K562 (cell line): ENCODE measurements at regions not wholly inside any gene's neighbourhood (a gene's known extent, or its start where the extent isn't known, plus 50 kb on each side); places are given as distances from the start of the nearest gene placed in this dataset.

ENCODE experiments used
- ATAC-seq: fragments of 200-7000 bp; cut with Tn5 transposase; 3 replicates; pipeline ENCODE4 v1.9.1; 2020; ENCODE audit warnings: moderate library complexity
- BruUV-seq: library from RNA; stranded (reverse); fragments of 400-500 nt; replicated peaks from 2 replicates; lab custom pipeline; 2021; lab: Mats Ljungman, UMichigan
- CTCF ChIA-PET: fragments of 300-600 bp; formaldehyde crosslinking; extraction: SDS; loops from one replicate; lab custom pipeline; 2021; ENCODE audit warnings: low intra/inter-chr PET ratio; lab: Yijun Ruan, JAX
- POLR2A ChIA-PET: fragments of 300-600, 350-650 bp; sonication (Branson Sonifier 250); formaldehyde crosslinking; extraction: SDS; loops from one replicate; lab custom pipeline; 2021; ENCODE audit warnings: antibody characterized with exemption, inconsistent platforms; lab: Yijun Ruan, JAX
- DNase-seq, 4 experiments: peaks; one replicate each; pipeline versions ENCODE4 v3.0.0 to v3.0.0-alpha.2; 2011 to 2018; ENCODE audit warnings: low spot score in 3 of 4, mixed read lengths in 3 of 4; ENCODE audit errors: extremely low read depth in 1 of 4
- FAIRE-seq: peaks from 2 replicates; lab custom pipeline; 2011; peaks lifted over from hg19 to GRCh38; lab: Jason Lieb, UNC
- H2AFZ ChIP-seq: 2 replicates; pipeline ENCODE4 v1.6.0; 2011; ENCODE audit warnings: low read depth, low read length, control low read depth, inconsistent platforms
- H3K27ac ChIP-seq: fragments of 200-600 bp; 3 replicates; pipeline ENCODE4 v1.8.0; 2011; ENCODE audit warnings: low read depth, mild to moderate bottlenecking, control low read depth, inconsistent platforms, low read length, moderate library complexity, mixed read lengths; ENCODE audit errors: extremely low read depth
- H3K27me3 ChIP-seq, 2 experiments: fragments of 300-600 bp in 1 of 2; 2 replicates in 1 of 2; 3 replicates in 1 of 2; pipeline versions ENCODE4 v1.6.0 to v1.8.0; 2011; ENCODE audit warnings: inconsistent platforms in 2 of 2, low read length in 2 of 2, mild to moderate bottlenecking in 1 of 2, mixed read lengths in 1 of 2, moderate library complexity in 1 of 2; ENCODE audit not compliant: control insufficient read depth in 2 of 2, insufficient read depth in 2 of 2
- H3K36me3 ChIP-seq: fragments of 300-600 bp; 3 replicates; pipeline ENCODE4 v1.8.0; 2011; ENCODE audit warnings: mild to moderate bottlenecking, low read length, inconsistent platforms; ENCODE audit not compliant: control insufficient read depth, insufficient read depth
- H3K4me1 ChIP-seq, 2 experiments: fragments of 200-600 bp in 1 of 2; replicated peaks in 1 of 2; 2 replicates in 1 of 2; 3 replicates in 1 of 2; pipeline versions ENCODE4 v1.5.1 to v1.8.0; 2011; ENCODE audit warnings: inconsistent platforms in 2 of 2, low read length in 2 of 2, mild to moderate bottlenecking in 1 of 2, mixed read lengths in 1 of 2, moderate library complexity in 1 of 2; ENCODE audit not compliant: control insufficient read depth in 2 of 2, insufficient read depth in 2 of 2
- H3K4me2 ChIP-seq: 2 replicates; pipeline ENCODE4 v1.6.1; 2011; ENCODE audit warnings: low read length, control low read depth, inconsistent platforms, mixed read lengths; ENCODE audit not compliant: insufficient read depth
- H3K4me3 ChIP-seq: fragments of 200-600 bp; sonication (generic), shearing (Covaris generic); 2 replicates; pipeline ENCODE4 v1.5.1; 2016; ENCODE audit warnings: control low read depth, inconsistent platforms
- H3K79me2 ChIP-seq: fragments of 200-600 bp; 3 replicates; pipeline ENCODE4 v1.8.0; 2011; ENCODE audit warnings: low read length, inconsistent platforms; ENCODE audit not compliant: control insufficient read depth, insufficient read depth
- H3K9ac ChIP-seq, 2 experiments: 2 replicates each; pipeline versions ENCODE4 v1.6.0 to v1.6.1; 2011; ENCODE audit warnings: low read depth in 2 of 2, low read length in 2 of 2, control low read depth in 1 of 2, inconsistent platforms in 1 of 2, mild to moderate bottlenecking in 1 of 2, mixed read lengths in 1 of 2; ENCODE audit not compliant: insufficient read depth in 1 of 2
- H3K9me1 ChIP-seq: one replicate; pipeline ENCODE4 v1.6.0; 2011; ENCODE audit warnings: inconsistent platforms, mild to moderate bottlenecking, low read length, moderate library complexity; ENCODE audit not compliant: control insufficient read depth, insufficient read depth
- H3K9me3 ChIP-seq: replicated peaks from 2 replicates; pipeline ENCODE4 v1.5.1; 2011; ENCODE audit warnings: low read depth, low read length, inconsistent platforms; ENCODE audit not compliant: control insufficient read depth, insufficient read depth
- H4K20me1 ChIP-seq: replicated peaks from 2 replicates; pipeline ENCODE4 v1.6.1; 2011; ENCODE audit warnings: low read length, inconsistent platforms, mixed read lengths; ENCODE audit not compliant: control insufficient read depth, insufficient read depth
- CHCHD3 ChIP-seq: fragments of 250-450 bp; sonication (Bioruptor Pico); IDR thresholded peaks from 2 replicates; pipeline ENCODE4 v2.1.2; 2022; ENCODE audit warnings: mild to moderate bottlenecking
- CHD1 ChIP-seq: fragments of 200-600 bp; sonication (generic); IDR thresholded peaks from one replicate; pipeline ENCODE4 v1.6.1; 2012; ENCODE audit warnings: mild to moderate bottlenecking, moderate library complexity, low read length, inconsistent platforms
- CSDE1 ChIP-seq, 2 experiments: fragments of 450-650 bp; IDR thresholded peaks; 2 replicates each; pipeline ENCODE4 v1.6.1; 2016; ENCODE audit warnings: mild to moderate bottlenecking in 1 of 2
- DPF2 ChIP-seq: fragments of 450-650 bp; IDR thresholded peaks from 2 replicates; pipeline ENCODE4 v1.6.1; 2016
- JUND ChIP-seq, 2 experiments: IDR thresholded peaks; 2 replicates in 1 of 2; 3 replicates in 1 of 2; pipeline ENCODE4 v1.6.1; 2011; ENCODE audit warnings: borderline replicate concordance in 2 of 2, low read depth in 2 of 2, low read length in 2 of 2, improper control_type of control experiment in 1 of 2, missing biosample characterization in 1 of 2, missing genetic modification characterization in 1 of 2, missing genetic modification reagents in 1 of 2
- SNIP1 ChIP-seq: fragments of 450-650 bp; IDR thresholded peaks from 2 replicates; pipeline ENCODE4 v1.7.1; 2017; ENCODE audit warnings: low read depth, mild to moderate bottlenecking
- SRF ChIP-seq, 2 experiments: fragments of 250-450, 450-650 bp in 1 of 2; sonication (Bioruptor Pico) in 1 of 2; sonication (generic) in 1 of 2; formaldehyde crosslinking; IDR thresholded peaks; 2 replicates each; pipeline versions ENCODE4 v1.5.0 to v1.5.1; 2020 to 2022; ENCODE audit warnings: mild to moderate bottlenecking in 1 of 2, missing genetic modification reagents in 1 of 2
- ZBTB17 ChIP-seq: fragments of 450-650 bp; formaldehyde crosslinking; IDR thresholded peaks from 2 replicates; pipeline ENCODE4 v1.4.0; 2020; ENCODE audit warnings: mild to moderate bottlenecking
- ZNF140 ChIP-seq: fragments of 250-450 bp; sonication (Bioruptor Pico); IDR thresholded peaks from 2 replicates; pipeline ENCODE4 v1.8.0; 2021; ENCODE audit warnings: moderate library complexity, mild to moderate bottlenecking, inconsistent platforms
- ZNF197 ChIP-seq: fragments of 200-800 bp; sonication (Bioruptor generic); IDR thresholded peaks from 2 replicates; pipeline ENCODE4 v1.6.1; 2016; ENCODE audit warnings: low read depth, missing genetic modification characterization, missing compliant biosample characterization
- ZNF584 ChIP-seq: fragments of 200-800 bp; sonication (Bioruptor generic); IDR thresholded peaks from 2 replicates; pipeline ENCODE4 v1.6.1; 2016; ENCODE audit warnings: low read depth, mild to moderate bottlenecking, missing genetic modification characterization, missing compliant biosample characterization
- ZNF668 ChIP-seq: fragments of 250-450 bp; sonication (Bioruptor Pico); IDR thresholded peaks from 2 replicates; pipeline ENCODE4 v1.8.0; 2022; ENCODE audit warnings: mild to moderate bottlenecking, inconsistent platforms
- ZSCAN29 ChIP-seq: fragments of 450-650 bp; IDR thresholded peaks from 2 replicates; pipeline ENCODE4 v1.6.1; 2017
- WGBS: fragments of 100-300 bp; shearing (Covaris generic); methylation state at CpG from one replicate; pipeline ENCODE4 v1.1.6; 2016; ENCODE audit warnings: low coverage, mixed read lengths; ENCODE audit not compliant: insufficient coverage; ENCODE audit errors: missing lambda C conversion rate; 5-methylcytosine and 5-hydroxymethylcytosine counted together
- in situ Hi-C: fragments of 300-500 bp; cut with MboI; formaldehyde crosslinking; loops from 4 replicates; pipeline ENCODE4 v1.15.0; 2018; ENCODE audit warnings: inconsistent platforms, mixed read lengths
- intact Hi-C: fragments of 100-400 bp; cut with micrococcal nuclease; formaldehyde crosslinking; loops from 2 replicates; pipeline ENCODE4 v1.14.2; 2022
- TF ChIP-seq, protein P1 (sequence below): sonication (generic); formaldehyde crosslinking; IDR thresholded peaks from 2 replicates; pipeline ENCODE4 v1.8.1; 2023; ENCODE audit warnings: mild to moderate bottlenecking, missing genetic modification reagents, moderate library complexity
- TF ChIP-seq, protein P2 (sequence below), 2 experiments: fragments of 450-650 bp; IDR thresholded peaks; 2 replicates each; pipeline ENCODE4 v1.6.1; 2016
- TF ChIP-seq, protein P3 (sequence below): sonication (generic); formaldehyde crosslinking; IDR thresholded peaks from 2 replicates; pipeline ENCODE4 v1.9.0; 2022; ENCODE audit warnings: mild to moderate bottlenecking, missing genetic modification reagents
- TF ChIP-seq, protein P4 (sequence below): fragments of 450-650 bp; IDR thresholded peaks from 2 replicates; pipeline ENCODE4 v1.6.1; 2016; ENCODE audit warnings: borderline replicate concordance

DNA sequence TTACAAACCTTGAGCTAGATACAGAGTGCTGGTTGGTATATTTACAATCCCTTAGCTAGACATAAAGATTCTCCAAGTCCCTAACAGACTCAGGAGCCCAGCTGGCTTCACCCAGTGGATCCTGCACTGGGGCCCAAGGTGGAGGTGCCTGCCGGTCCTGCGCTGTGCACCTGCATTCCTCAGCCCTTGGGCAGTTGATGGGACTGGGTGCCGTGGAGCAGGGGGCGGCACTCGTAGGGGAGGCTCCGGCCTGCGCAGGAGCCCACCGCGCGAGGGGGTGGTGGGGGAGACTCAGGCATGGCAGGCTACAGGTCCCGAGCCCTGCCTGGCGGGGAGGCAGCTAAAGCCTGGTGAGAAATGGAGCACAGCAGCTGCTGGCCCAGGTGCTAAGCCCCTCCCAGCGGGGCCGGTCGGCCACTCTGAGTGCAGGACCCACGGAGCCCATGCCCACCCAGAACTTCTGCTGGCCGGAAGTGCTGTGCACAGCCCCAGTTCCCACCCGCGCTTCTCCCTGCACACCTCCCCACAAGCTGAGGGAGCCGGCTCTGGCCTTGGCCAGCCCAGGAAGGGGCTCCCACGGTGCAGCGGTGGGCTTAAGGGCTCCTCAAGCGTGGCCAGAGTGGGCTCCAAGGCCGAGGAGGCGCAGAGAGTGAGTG lies 1464.7 kb downstream of the EFNA5 start:
- H3K27me3 ChIP-seq, result no peaks in the 10 kb centered on the region
- WGBS, result 12% methylated on average over 22 of the region's 25 CpGs
- no peaks in the 10 kb centered on the region for H3K79me2 ChIP-seq
- intact Hi-C loops (no loop called here), in situ Hi-C loops (no loop called here)
- no TSS peak for BruUV-seq
- FAIRE-seq (no peak), DNase-seq (no peak), ATAC-seq (no peak)
- no peaks in the 10 kb centered on the region for H4K20me1 ChIP-seq
- no peaks in the 10 kb centered on the region; a peak in 1 of 5 replicates for H3K4me1 ChIP-seq
- H3K9me3 ChIP-seq, result no peaks in the 10 kb centered on the region
- no peak overlapping the region for H3K4me2 ChIP-seq
- POLR2A ChIA-PET, result no interaction called here
- CTCF ChIA-PET, result no interaction called here
- no peak overlapping the region for H3K27ac ChIP-seq
- no peak overlapping the region for H2AFZ ChIP-seq
- no peak overlapping the region for H3K4me3 ChIP-seq
- no peaks in the 10 kb centered on the region for H3K36me3 ChIP-seq
- TF ChIP-seq, protein P1, sequence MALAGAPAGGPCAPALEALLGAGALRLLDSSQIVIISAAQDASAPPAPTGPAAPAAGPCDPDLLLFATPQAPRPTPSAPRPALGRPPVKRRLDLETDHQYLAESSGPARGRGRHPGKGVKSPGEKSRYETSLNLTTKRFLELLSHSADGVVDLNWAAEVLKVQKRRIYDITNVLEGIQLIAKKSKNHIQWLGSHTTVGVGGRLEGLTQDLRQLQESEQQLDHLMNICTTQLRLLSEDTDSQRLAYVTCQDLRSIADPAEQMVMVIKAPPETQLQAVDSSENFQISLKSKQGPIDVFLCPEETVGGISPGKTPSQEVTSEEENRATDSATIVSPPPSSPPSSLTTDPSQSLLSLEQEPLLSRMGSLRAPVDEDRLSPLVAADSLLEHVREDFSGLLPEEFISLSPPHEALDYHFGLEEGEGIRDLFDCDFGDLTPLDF (CRISPR knock-in tag), result no peak
- no peak for TF ChIP-seq DPF2
- TF ChIP-seq, protein P2, sequence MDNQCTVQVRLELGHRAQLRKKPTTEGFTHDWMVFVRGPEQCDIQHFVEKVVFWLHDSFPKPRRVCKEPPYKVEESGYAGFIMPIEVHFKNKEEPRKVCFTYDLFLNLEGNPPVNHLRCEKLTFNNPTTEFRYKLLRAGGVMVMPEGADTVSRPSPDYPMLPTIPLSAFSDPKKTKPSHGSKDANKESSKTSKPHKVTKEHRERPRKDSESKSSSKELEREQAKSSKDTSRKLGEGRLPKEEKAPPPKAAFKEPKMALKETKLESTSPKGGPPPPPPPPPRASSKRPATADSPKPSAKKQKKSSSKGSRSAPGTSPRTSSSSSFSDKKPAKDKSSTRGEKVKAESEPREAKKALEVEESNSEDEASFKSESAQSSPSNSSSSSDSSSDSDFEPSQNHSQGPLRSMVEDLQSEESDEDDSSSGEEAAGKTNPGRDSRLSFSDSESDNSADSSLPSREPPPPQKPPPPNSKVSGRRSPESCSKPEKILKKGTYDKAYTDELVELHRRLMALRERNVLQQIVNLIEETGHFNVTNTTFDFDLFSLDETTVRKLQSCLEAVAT (IDR thresholded peaks at IDR 0.05), result no peak
- TF ChIP-seq SRF (CRISPR knock-in tag; IDR thresholded peaks at IDR 0.05), result no peak
- TF ChIP-seq JUND (IDR thresholded peaks at IDR 0.05; ENCODE audit: borderline replicate concordance, low read depth, low read length), result no peak
- no peak for TF ChIP-seq JUND (tag; IDR thresholded peaks at IDR 0.05; ENCODE audit: borderline replicate concordance, low read depth, low read length)
- no peak for TF ChIP-seq ZNF668
- TF ChIP-seq ZSCAN29, result no peak
- no peak for TF ChIP-seq ZNF197
- no peak for TF ChIP-seq ZBTB17 (CRISPR knock-in tag)
- TF ChIP-seq SNIP1, result no peak
- TF ChIP-seq CSDE1 (IDR thresholded peaks at IDR 0.05), result no peak
- TF ChIP-seq, protein P3, sequence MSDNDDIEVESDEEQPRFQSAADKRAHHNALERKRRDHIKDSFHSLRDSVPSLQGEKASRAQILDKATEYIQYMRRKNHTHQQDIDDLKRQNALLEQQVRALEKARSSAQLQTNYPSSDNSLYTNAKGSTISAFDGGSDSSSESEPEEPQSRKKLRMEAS (CRISPR knock-in tag), result no peak
- TF ChIP-seq, protein P4, sequence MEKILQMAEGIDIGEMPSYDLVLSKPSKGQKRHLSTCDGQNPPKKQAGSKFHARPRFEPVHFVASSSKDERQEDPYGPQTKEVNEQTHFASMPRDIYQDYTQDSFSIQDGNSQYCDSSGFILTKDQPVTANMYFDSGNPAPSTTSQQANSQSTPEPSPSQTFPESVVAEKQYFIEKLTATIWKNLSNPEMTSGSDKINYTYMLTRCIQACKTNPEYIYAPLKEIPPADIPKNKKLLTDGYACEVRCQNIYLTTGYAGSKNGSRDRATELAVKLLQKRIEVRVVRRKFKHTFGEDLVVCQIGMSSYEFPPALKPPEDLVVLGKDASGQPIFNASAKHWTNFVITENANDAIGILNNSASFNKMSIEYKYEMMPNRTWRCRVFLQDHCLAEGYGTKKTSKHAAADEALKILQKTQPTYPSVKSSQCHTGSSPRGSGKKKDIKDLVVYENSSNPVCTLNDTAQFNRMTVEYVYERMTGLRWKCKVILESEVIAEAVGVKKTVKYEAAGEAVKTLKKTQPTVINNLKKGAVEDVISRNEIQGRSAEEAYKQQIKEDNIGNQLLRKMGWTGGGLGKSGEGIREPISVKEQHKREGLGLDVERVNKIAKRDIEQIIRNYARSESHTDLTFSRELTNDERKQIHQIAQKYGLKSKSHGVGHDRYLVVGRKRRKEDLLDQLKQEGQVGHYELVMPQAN, result no peak
- no peak for TF ChIP-seq CHCHD3 (CRISPR knock-in tag)
- TF ChIP-seq ZNF140 (CRISPR knock-in tag), result no peak
- TF ChIP-seq CHD1, result no peak
- no peak for TF ChIP-seq ZNF584 (CRISPR knock-in tag)
- H3K9me1 ChIP-seq, result no peaks in the 10 kb centered on the region
- H3K9ac ChIP-seq, result no peak overlapping the region
